Coronary artery (tissue), 2 donors: ENCODE measurements at regions not wholly inside any gene's neighbourhood (a gene's known extent, or its start where the extent isn't known, plus 50 kb on each side); places are given as distances from the start of the nearest gene placed in this dataset.

ENCODE experiments used
- DNase-seq: peaks from one replicate; pipeline ENCODE4 v3.0.0-alpha.2; 2017; ENCODE audit warnings: low spot score
- H3K27ac ChIP-seq, 2 donors: fragments of 200-600 bp; sonication (generic); one replicate each; pipeline ENCODE4 v1.5.1; 2016 to 2019
- H3K4me3 ChIP-seq: fragments of 200-600 bp; sonication (generic); 2 replicates; pipeline ENCODE4 v1.5.1; 2016; ENCODE audit warnings: mild to moderate bottlenecking, moderate library complexity
- TF ChIP-seq, protein P1 (sequence below): fragments of 200-600 bp; sonication (generic); IDR thresholded peaks from one replicate; pipeline ENCODE4 v1.5.1; 2019; ENCODE audit warnings: antibody characterized with exemption

DNA sequence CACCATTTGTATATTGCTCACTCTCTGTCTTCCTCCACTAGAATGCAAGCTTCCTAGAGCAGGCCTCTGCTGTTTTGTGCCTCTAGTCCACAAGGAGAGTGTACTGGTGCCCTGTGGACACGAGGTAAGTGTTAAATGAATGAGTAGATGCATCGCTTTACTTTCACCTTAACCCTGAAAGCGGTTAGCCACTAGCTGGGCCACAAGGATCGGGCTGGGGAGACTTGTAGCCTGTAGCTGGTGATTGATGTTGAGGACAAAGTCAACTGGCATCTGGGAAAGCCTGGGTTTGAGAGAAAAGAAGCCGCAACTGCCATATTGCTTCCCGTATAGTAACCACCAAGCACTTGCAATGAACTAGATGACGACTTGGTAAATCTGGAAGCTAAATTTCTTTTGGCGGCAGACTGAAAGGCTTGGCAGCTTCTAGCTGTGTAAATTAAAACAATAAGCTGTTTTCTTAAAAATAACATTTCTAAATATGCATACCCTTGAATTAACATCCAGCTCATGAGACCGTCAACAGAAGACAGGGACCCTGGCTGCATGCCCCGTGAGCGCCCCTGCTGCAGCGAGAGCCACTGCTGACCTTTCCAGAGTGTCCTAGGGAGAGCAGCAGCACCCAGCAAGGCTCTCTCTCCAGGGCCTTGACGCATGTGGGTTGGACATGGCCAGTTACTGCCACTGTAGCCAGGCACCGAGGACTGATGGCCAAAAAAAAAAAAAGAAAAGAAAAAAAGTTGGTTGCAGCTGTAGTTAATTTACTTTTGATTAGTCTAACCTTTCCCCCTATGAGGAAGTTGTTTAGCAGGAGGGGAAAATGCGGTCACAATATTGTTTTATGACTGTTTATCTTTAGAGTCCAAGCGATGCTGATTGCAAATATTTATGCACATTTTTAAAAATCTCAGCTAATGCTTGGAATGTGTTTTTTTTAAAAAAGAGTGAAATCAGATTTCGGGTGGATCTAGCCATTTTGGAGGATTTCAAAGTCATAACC is 315.1 kb downstream of the TFAP2C start:
- DNase-seq, result no peak
- H3K27ac ChIP-seq, result no peak overlapping the region
- TF ChIP-seq, protein P1, sequence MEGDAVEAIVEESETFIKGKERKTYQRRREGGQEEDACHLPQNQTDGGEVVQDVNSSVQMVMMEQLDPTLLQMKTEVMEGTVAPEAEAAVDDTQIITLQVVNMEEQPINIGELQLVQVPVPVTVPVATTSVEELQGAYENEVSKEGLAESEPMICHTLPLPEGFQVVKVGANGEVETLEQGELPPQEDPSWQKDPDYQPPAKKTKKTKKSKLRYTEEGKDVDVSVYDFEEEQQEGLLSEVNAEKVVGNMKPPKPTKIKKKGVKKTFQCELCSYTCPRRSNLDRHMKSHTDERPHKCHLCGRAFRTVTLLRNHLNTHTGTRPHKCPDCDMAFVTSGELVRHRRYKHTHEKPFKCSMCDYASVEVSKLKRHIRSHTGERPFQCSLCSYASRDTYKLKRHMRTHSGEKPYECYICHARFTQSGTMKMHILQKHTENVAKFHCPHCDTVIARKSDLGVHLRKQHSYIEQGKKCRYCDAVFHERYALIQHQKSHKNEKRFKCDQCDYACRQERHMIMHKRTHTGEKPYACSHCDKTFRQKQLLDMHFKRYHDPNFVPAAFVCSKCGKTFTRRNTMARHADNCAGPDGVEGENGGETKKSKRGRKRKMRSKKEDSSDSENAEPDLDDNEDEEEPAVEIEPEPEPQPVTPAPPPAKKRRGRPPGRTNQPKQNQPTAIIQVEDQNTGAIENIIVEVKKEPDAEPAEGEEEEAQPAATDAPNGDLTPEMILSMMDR, result no peak
- no peak overlapping the region for H3K4me3 ChIP-seq

- Histone ChIP-seq H3K4me3 (no peak overlapping the region), H3K27ac (no peak overlapping the region)
- TF ChIP-seq, protein P1, result no peak
- no peak for DNase-seq
Observed at GRCh38 chr20:56945057-56945456, 316.0 kb downstream of the TFAP2C start.

DNA sequence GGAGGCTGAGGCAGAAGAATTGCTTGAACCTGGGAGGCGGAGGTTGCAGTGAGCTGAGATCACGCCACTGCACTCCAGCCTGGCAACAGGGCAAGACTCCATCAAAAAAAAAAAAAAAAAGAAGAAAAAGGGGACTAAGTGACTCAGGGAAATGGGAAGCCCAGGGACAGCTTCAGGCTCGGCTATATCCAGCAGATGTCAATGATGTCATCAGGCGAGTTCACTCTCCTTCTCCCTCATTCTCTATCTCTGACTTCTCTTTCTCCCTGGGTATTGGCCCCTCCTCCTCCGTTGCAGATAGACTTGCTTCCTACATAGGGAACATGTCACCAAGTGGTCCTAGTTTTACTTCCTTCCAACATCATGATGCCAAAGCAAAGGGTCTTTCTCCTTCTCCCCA is 316.8 kb downstream of the TFAP2C start:
- Histone ChIP-seq H3K4me3 (no peak overlapping the region), H3K27ac (no peak overlapping the region)
- TF ChIP-seq, protein P1, result no peak
- DNase-seq, result no peak

DNA sequence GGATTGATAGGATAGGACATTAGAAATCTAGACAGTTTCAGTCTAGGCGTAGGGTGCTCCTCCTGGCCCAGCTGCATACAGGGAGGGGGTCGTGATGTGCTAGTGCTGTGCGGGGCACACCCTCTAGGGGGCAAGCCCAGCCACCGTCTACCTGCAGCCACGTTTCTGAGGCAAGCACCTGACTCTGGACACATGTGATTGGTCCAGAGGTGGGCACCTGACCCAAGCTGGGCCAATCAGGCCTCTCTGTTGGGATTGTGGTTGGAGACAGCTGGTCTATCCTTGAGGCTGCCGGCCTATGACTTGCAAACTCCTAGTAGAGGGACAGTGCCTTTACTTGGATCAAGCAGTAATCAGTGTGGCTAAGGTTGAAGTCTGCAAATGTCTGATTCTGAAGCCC is 317.1 kb downstream of the BMP7 start:
- Histone ChIP-seq H3K4me3 (no peak overlapping the region), H3K27ac (no peak overlapping the region)
- DNase-seq, result no peak
- TF ChIP-seq, protein P1, result no peak

GRCh38 chr20:56952258-56953047 is 314.0 kb downstream of the BMP7 start:
- TF ChIP-seq, protein P1, result no peak

DNA sequence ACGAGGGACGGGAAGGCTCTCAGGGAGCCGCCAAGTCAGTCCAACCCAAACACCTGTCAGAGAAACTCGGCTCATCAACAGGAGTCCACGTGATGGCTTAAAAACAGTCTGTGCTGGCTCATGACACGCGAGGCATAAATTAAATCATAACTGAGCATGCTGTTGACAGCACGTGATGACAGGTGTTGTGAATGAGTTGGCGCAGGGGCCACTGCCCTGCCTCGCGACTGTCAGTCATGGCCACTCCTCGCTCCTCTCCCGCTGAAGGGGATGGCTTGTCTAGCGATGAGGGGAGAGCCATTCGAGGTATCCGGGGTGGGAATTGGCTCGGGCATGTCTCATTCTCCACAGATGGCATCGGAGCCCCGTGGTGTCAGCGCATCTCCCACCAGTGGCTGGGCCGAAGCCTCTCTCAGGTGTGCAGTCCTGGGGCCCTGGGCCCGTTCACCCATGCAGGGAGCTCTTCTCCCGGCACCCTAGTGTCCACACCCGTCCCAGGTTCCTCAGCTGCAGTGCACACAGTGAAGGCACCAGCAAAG is 313.3 kb downstream of the BMP7 start:
- no peak for DNase-seq
- H3K27ac ChIP-seq, result no peak overlapping the region
- TF ChIP-seq, protein P1, result no peak
- no peak overlapping the region for H3K4me3 ChIP-seq

More at GRCh38 chr20:56952258-56953047, 314.0 kb downstream of the BMP7 start:
- no peak for DNase-seq
- Histone ChIP-seq H3K4me3 (no peak overlapping the region), H3K27ac (no peak overlapping the region)
